Ovary (tissue), 7 donors: ENCODE measurements at regions not wholly inside any gene's neighbourhood (a gene's known extent, or its start where the extent isn't known, plus 50 kb on each side); places are given as distances from the start of the nearest gene placed in this dataset.

Experiments used
- DNase-seq, 5 donors: peaks; one replicate each; pipeline ENCODE4 v3.0.0-alpha.2; 2019 to 2020
- H3K27ac ChIP-seq, 2 donors: fragments of 200-600 bp; one replicate each; pipeline versions ENCODE4 v1.5.1 to v1.8.0; 2019 to 2022
- H3K27me3 ChIP-seq: fragments of 200-600 bp; one replicate; pipeline ENCODE4 v1.8.0; 2022
- H3K36me3 ChIP-seq: fragments of 200-600 bp; sonication (generic); one replicate; pipeline ENCODE4 v1.5.1; 2019
- H3K4me1 ChIP-seq: one replicate; pipeline ENCODE4 v1.8.1; 2013; ENCODE audit warnings: mild to moderate bottlenecking, moderate library complexity; ENCODE audit not compliant: insufficient read depth
- H3K4me3 ChIP-seq: fragments of 200-600 bp; sonication (generic); one replicate; pipeline ENCODE4 v1.5.1; 2017
- H3K9me3 ChIP-seq, 2 donors: fragments of 200-600 bp in 1 of 2; sonication (generic) in 1 of 2; one replicate each; pipeline versions ENCODE4 v1.5.1 to v1.8.1; 2013 to 2019; ENCODE audit warnings: mild to moderate bottlenecking in 1 of 2, moderate library complexity in 1 of 2
- EP300 ChIP-seq: sonication (generic); formaldehyde crosslinking; IDR thresholded peaks from one replicate; pipeline ENCODE4 v1.6.1; 2017; ENCODE audit warnings: antibody characterized with exemption
- POLR2A ChIP-seq: fragments of 450-650 bp; IDR thresholded peaks from one replicate; pipeline ENCODE4 v1.6.1; 2017; ENCODE audit warnings: antibody characterized with exemption, mild to moderate bottlenecking, moderate library complexity
- WGBS, 3 donors: extraction: QIAGEN DNeasy Blood & Tissue Kit in 1 of 3; methylation state at CpG; one replicate each; pipeline versions ENCODE4 v1.1.5 to v1.1.7; 2013 to 2017; 5-methylcytosine and 5-hydroxymethylcytosine counted together
- intact Hi-C, 4 donors: fragments of 100-400 bp; cut with DNase I; formaldehyde crosslinking; loops; one replicate each; pipeline versions ENCODE4 v1.11.0 to v1.15.1; 2022 to 2023
- TF ChIP-seq, protein P1 (sequence below), 3 donors: fragments of 450-650 bp in 2 of 3; fragments of 200-600 bp in 1 of 3; IDR thresholded peaks; one replicate each; pipeline versions ENCODE4 v1.5.1 to v1.8.0; 2016 to 2022; ENCODE audit warnings: antibody characterized with exemption in 3 of 3, mild to moderate bottlenecking in 1 of 3
- donor health status: DM: no; HTN: no; CAD: no; lungs with moderate emphysema.
- donor health status: DM: no; HTN: no; CAD: no.
- donor health status: Bipolar disorder and iron deficiency.
- donor health status: DM: no; HTN: no; CAD: no.
- donor health status: DM: yes; HTN: yes; CAD: no.

GRCh38 chr3:55362210-55362960, 124.7 kb downstream of the WNT5A start:
- intact Hi-C loops, result no loop called here
- no peaks in the 10 kb centered on the region for H3K4me1 ChIP-seq
- TF ChIP-seq EP300 (no peak), POLR2A (no peak)
- TF ChIP-seq, protein P1, sequence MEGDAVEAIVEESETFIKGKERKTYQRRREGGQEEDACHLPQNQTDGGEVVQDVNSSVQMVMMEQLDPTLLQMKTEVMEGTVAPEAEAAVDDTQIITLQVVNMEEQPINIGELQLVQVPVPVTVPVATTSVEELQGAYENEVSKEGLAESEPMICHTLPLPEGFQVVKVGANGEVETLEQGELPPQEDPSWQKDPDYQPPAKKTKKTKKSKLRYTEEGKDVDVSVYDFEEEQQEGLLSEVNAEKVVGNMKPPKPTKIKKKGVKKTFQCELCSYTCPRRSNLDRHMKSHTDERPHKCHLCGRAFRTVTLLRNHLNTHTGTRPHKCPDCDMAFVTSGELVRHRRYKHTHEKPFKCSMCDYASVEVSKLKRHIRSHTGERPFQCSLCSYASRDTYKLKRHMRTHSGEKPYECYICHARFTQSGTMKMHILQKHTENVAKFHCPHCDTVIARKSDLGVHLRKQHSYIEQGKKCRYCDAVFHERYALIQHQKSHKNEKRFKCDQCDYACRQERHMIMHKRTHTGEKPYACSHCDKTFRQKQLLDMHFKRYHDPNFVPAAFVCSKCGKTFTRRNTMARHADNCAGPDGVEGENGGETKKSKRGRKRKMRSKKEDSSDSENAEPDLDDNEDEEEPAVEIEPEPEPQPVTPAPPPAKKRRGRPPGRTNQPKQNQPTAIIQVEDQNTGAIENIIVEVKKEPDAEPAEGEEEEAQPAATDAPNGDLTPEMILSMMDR (IDR thresholded peaks at IDR 0.05), result no peak
- H3K4me3 ChIP-seq, result no peak overlapping the region
- H3K9me3 ChIP-seq, result no peaks in the 10 kb centered on the region
- WGBS, 3 donors, result 92 to 93% (median 92%) methylated on average over 3 of the region's 3 CpGs
- no peaks in the 10 kb centered on the region for H3K27me3 ChIP-seq
- no peak overlapping the region for H3K27ac ChIP-seq
- DNase-seq, result no peak
- no peaks in the 10 kb centered on the region for H3K36me3 ChIP-seq

GRCh38 chr3:55357796-55358195, 129.3 kb downstream of the WNT5A start:
- no peaks in the 10 kb centered on the region for H3K4me1 ChIP-seq
- H3K9me3 ChIP-seq, result no peaks in the 10 kb centered on the region
- H3K4me3 ChIP-seq, result no peak overlapping the region
- no peak overlapping the region for H3K27ac ChIP-seq
- 60 to 80% (median 79%) methylated on average over 1 of the region's 1 CpG for WGBS, 3 donors
- no peaks in the 10 kb centered on the region for H3K27me3 ChIP-seq
- no peak for DNase-seq
- no peak for TF ChIP-seq EP300
- TF ChIP-seq, protein P1 (IDR thresholded peaks at IDR 0.05), result no peak
- TF ChIP-seq POLR2A, result no peak
- no peaks in the 10 kb centered on the region for H3K36me3 ChIP-seq
- intact Hi-C loops, result no loop called here

- H3K27me3 ChIP-seq, result no peaks in the 10 kb centered on the region
- H3K9me3 ChIP-seq, result no peaks in the 10 kb centered on the region
- H3K4me1 ChIP-seq, result no peaks in the 10 kb centered on the region
- no peaks in the 10 kb centered on the region for H3K36me3 ChIP-seq
- H3K4me3 ChIP-seq, result no peak overlapping the region
- no peak overlapping the region for H3K27ac ChIP-seq
- intact Hi-C loops, result no loop called here
- 96 to 100% (median 98%) methylated on average over 2 of the region's 2 CpGs for WGBS, 3 donors
- TF ChIP-seq EP300 (no peak), POLR2A (no peak)
- TF ChIP-seq, protein P1 (IDR thresholded peaks at IDR 0.05), result no peak
- no peak for DNase-seq
Observed at GRCh38 chr3:55352668-55353067, 134.4 kb downstream of the WNT5A start.

- Histone ChIP-seq H3K4me3 (no peak overlapping the region), H3K4me1 (no peaks in the 10 kb centered on the region), H3K27me3 (no peaks in the 10 kb centered on the region), H3K27ac (no peak overlapping the region), H3K36me3 (no peaks in the 10 kb centered on the region), H3K9me3 (no peaks in the 10 kb centered on the region)
- intact Hi-C loops, result no loop called here
- TF ChIP-seq EP300 (no peak), POLR2A (no peak)
- TF ChIP-seq, protein P1 (IDR thresholded peaks at IDR 0.05), result no peak
- WGBS, 3 donors, result 63 to 81% (median 67%) methylated on average over 1 of the region's 1 CpG
- DNase-seq, result no peak
Observed at GRCh38 chr3:55349851-55350250, 137.3 kb downstream of the WNT5A start.
